A549 (cell line): ENCODE measurements at regions not wholly inside any gene's neighbourhood (a gene's known extent, or its start where the extent isn't known, plus 50 kb on each side); places are given as distances from the start of the nearest gene placed in this dataset.

Experiments used
- ATAC-seq, 2 experiments: fragments of 200-7000 bp in 1 of 2; fragments of >200 bp in 1 of 2; cut with Nextera tagmentation in 1 of 2; cut with Tn5 transposase in 1 of 2; 3 replicates each; pipeline versions ENCODE4 v1.8.0 to v1.9.1; 2018 to 2020; ENCODE audit warnings: mild to moderate bottlenecking in 1 of 2, moderate library complexity in 1 of 2
- CTCF ChIA-PET: fragments of 300-600 bp; sonication (Branson Sonifier 250); formaldehyde crosslinking; extraction: SDS; loops from one replicate; lab custom pipeline; 2021; ENCODE audit warnings: antibody characterized with exemption, inconsistent platforms; lab: Yijun Ruan, JAX
- POLR2A ChIA-PET: fragments of 350-600 bp; formaldehyde crosslinking; extraction: SDS; loops from one replicate; lab custom pipeline; 2021; ENCODE audit warnings: antibody characterized with exemption, inconsistent platforms; lab: Yijun Ruan, JAX
- DNase-seq, 2 experiments: peaks; one replicate each; pipeline versions ENCODE4 v3.0.0 to v3.0.0-alpha.2; 2011 to 2016; ENCODE audit warnings: low read depth in 1 of 2, low spot score in 1 of 2
- FAIRE-seq: peaks from 2 replicates; lab custom pipeline; 2011; peaks lifted over from hg19 to GRCh38; lab: Jason Lieb, UNC
- H3K27ac ChIP-seq, 2 experiments: fragments of >200 bp; sonication (Bioruptor Twin); formaldehyde crosslinking; 3 replicates each; pipeline ENCODE4 v1.5.1; 2016 to 2017
- H3K4me1 ChIP-seq: fragments of >200 bp; sonication (Bioruptor Twin); formaldehyde crosslinking; 3 replicates; pipeline ENCODE4 v1.6.1; 2016
- H3K4me2 ChIP-seq: fragments of >200 bp; sonication (Bioruptor Twin); formaldehyde crosslinking; 3 replicates; pipeline ENCODE4 v1.6.1; 2016
- H3K4me3 ChIP-seq: fragments of >200 bp; sonication (Bioruptor Twin); formaldehyde crosslinking; 3 replicates; pipeline ENCODE4 v1.5.1; 2016
- H3K9me3 ChIP-seq: fragments of >200 bp; sonication (Bioruptor Twin); formaldehyde crosslinking; 3 replicates; pipeline ENCODE4 v1.6.1; 2016
- BHLHE40 ChIP-seq: IDR thresholded peaks from 2 replicates; pipeline ENCODE4 v1.6.1; 2012; ENCODE audit warnings: low read depth, low read length, inconsistent platforms
- CBX8 ChIP-seq: fragments of 200-600 bp; sonication (generic); IDR thresholded peaks from 2 replicates; pipeline ENCODE4 v1.6.1; 2016
- CEBPB ChIP-seq, 2 experiments: fragments of >200 bp in 1 of 2; sonication (Bioruptor Twin) in 1 of 2; formaldehyde crosslinking in 1 of 2; IDR thresholded peaks; 2 replicates each; pipeline ENCODE4 v1.6.1; 2012 to 2016
- CHD4 ChIP-seq: fragments of 200-600 bp; sonication (generic); IDR thresholded peaks from 2 replicates; pipeline ENCODE4 v1.6.1; 2016; ENCODE audit warnings: antibody characterized with exemption, mild to moderate bottlenecking, borderline replicate concordance
- EHF ChIP-seq: fragments of 250-450 bp; sonication (Bioruptor Pico); IDR thresholded peaks from 2 replicates; pipeline ENCODE4 v1.5.0; 2020; ENCODE audit warnings: mild to moderate bottlenecking
- EP300 ChIP-seq, 2 experiments: fragments of >200 bp; sonication (Bioruptor Twin); formaldehyde crosslinking; IDR thresholded peaks; 2 replicates in 1 of 2; 3 replicates in 1 of 2; pipeline ENCODE4 v1.6.1; 2016 to 2017
- HOXB5 ChIP-seq: fragments of 250-450 bp; sonication (Bioruptor Pico); IDR thresholded peaks from 2 replicates; pipeline ENCODE4 v1.5.0; 2020; ENCODE audit warnings: mild to moderate bottlenecking, moderate library complexity
- POLR2AphosphoS2 ChIP-seq: conservative IDR thresholded peaks from 2 replicates; pipeline ENCODE4 v1.6.1; 2012; ENCODE audit warnings: low read length, improper control_type of control experiment, inconsistent platforms
- RAD21 ChIP-seq, 2 experiments: fragments of >200 bp in 1 of 2; sonication (Bioruptor Twin) in 1 of 2; formaldehyde crosslinking in 1 of 2; IDR thresholded peaks in 1 of 2; conservative IDR thresholded peaks in 1 of 2; 2 replicates in 1 of 2; 3 replicates in 1 of 2; pipeline ENCODE4 v1.6.1; 2012 to 2018; ENCODE audit warnings: inconsistent platforms in 1 of 2
- RARB ChIP-seq: fragments of 250-450 bp; sonication (Bioruptor Pico); IDR thresholded peaks from 2 replicates; pipeline ENCODE4 v1.8.0; 2021; ENCODE audit warnings: mild to moderate bottlenecking, moderate library complexity
- SMC3 ChIP-seq: fragments of >200 bp; sonication (Bioruptor Twin); formaldehyde crosslinking; IDR thresholded peaks from 3 replicates; pipeline ENCODE4 v1.6.1; 2018; ENCODE audit warnings: inconsistent platforms
- SREBF2 ChIP-seq: fragments of 450-650 bp; IDR thresholded peaks from 2 replicates; pipeline ENCODE4 v1.6.1; 2014; ENCODE audit warnings: mild to moderate bottlenecking, moderate library complexity
- TP53 ChIP-seq: fragments of 250-450 bp; sonication (Bioruptor Pico); IDR thresholded peaks from 2 replicates; pipeline ENCODE4 v1.5.0; 2021; ENCODE audit warnings: mild to moderate bottlenecking, moderate library complexity
- WGBS: methylation state at CpG from one replicate; pipeline ENCODE4 v1.1.6; 2017; ENCODE audit errors: missing lambda C conversion rate; 5-methylcytosine and 5-hydroxymethylcytosine counted together
- TF ChIP-seq, protein P1 (sequence below): fragments of 250-450 bp; sonication (Bioruptor Pico); IDR thresholded peaks from 2 replicates; pipeline ENCODE4 v1.5.0; 2020; ENCODE audit warnings: low read depth, mild to moderate bottlenecking, moderate library complexity
- TF ChIP-seq, protein P2 (sequence below): fragments of >200 bp; sonication (Bioruptor Twin); formaldehyde crosslinking; IDR thresholded peaks from 3 replicates; pipeline ENCODE4 v1.6.1; 2016
- TF ChIP-seq, protein P3 (sequence below): fragments of 150-350 bp; IDR thresholded peaks from 2 replicates; pipeline ENCODE4 v1.6.1; 2014; ENCODE audit warnings: low read depth, mild to moderate bottlenecking, low read length
- TF ChIP-seq, protein P4 (sequence below): fragments of >200 bp; sonication (Bioruptor Twin); formaldehyde crosslinking; IDR thresholded peaks from 3 replicates; pipeline ENCODE4 v1.5.1; 2016
- TF ChIP-seq, protein P5 (sequence below): IDR thresholded peaks from 2 replicates; pipeline ENCODE4 v1.6.1; 2012
- TF ChIP-seq, protein P6 (sequence below): IDR thresholded peaks from 2 replicates; pipeline ENCODE4 v1.6.1; 2012

DNA sequence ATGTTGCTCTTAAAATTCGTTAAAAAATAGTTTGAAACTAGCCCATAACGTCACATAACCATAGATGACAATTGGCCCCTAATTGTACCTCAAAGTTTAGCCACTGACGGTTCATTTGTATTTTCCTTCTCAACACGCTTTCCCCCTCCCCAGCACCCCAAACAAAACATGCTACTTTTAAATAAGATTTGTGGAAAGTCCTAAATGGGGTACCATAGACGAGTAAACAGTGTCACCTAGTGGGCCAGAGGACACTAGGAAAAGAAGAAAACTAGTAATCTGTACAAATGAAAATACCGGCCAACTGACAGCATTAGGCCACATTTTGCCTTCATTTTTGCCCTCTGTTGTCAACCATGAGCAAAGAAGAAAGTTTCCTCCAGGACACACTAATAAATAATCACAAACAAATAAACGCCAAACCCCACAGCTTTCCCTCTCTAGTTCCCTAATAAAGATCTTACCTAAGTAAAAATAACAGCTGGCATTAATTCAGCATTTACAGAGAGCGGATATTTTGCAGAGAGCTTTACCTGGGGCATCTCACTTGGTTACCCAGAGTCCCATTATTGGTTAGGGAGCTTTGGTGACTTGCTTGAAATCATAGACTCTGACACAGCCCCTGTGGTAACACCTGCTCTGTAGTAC is 175.1 kb upstream of the ATP11B start:
- TF ChIP-seq, protein P1, sequence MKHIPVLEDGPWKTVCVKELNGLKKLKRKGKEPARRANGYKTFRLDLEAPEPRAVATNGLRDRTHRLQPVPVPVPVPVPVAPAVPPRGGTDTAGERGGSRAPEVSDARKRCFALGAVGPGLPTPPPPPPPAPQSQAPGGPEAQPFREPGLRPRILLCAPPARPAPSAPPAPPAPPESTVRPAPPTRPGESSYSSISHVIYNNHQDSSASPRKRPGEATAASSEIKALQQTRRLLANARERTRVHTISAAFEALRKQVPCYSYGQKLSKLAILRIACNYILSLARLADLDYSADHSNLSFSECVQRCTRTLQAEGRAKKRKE (CRISPR knock-in tag) = no peak
- no peak for TF ChIP-seq RARB (CRISPR knock-in tag)
- TF ChIP-seq, protein P2, sequence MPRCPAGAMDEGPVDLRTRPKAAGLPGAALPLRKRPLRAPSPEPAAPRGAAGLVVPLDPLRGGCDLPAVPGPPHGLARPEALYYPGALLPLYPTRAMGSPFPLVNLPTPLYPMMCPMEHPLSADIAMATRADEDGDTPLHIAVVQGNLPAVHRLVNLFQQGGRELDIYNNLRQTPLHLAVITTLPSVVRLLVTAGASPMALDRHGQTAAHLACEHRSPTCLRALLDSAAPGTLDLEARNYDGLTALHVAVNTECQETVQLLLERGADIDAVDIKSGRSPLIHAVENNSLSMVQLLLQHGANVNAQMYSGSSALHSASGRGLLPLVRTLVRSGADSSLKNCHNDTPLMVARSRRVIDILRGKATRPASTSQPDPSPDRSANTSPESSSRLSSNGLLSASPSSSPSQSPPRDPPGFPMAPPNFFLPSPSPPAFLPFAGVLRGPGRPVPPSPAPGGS = no peak
- no peak for TF ChIP-seq TP53
- no peak for TF ChIP-seq CBX8
- TF ChIP-seq, protein P3, sequence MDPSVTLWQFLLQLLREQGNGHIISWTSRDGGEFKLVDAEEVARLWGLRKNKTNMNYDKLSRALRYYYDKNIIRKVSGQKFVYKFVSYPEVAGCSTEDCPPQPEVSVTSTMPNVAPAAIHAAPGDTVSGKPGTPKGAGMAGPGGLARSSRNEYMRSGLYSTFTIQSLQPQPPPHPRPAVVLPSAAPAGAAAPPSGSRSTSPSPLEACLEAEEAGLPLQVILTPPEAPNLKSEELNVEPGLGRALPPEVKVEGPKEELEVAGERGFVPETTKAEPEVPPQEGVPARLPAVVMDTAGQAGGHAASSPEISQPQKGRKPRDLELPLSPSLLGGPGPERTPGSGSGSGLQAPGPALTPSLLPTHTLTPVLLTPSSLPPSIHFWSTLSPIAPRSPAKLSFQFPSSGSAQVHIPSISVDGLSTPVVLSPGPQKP = no peak
- TF ChIP-seq, protein P4, sequence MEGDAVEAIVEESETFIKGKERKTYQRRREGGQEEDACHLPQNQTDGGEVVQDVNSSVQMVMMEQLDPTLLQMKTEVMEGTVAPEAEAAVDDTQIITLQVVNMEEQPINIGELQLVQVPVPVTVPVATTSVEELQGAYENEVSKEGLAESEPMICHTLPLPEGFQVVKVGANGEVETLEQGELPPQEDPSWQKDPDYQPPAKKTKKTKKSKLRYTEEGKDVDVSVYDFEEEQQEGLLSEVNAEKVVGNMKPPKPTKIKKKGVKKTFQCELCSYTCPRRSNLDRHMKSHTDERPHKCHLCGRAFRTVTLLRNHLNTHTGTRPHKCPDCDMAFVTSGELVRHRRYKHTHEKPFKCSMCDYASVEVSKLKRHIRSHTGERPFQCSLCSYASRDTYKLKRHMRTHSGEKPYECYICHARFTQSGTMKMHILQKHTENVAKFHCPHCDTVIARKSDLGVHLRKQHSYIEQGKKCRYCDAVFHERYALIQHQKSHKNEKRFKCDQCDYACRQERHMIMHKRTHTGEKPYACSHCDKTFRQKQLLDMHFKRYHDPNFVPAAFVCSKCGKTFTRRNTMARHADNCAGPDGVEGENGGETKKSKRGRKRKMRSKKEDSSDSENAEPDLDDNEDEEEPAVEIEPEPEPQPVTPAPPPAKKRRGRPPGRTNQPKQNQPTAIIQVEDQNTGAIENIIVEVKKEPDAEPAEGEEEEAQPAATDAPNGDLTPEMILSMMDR = peak; percentile 49; the same call in 2 of the 3 replicates
- peak; percentile 61 to 69; a peak in 4 of 5 replicates for TF ChIP-seq RAD21 (conservative IDR thresholded peaks at IDR 0.05 in 1 of 2, IDR thresholded peaks at IDR 0.05 in 1 of 2)
- no peak for TF ChIP-seq CEBPB (IDR thresholded peaks at IDR 0.05)
- TF ChIP-seq EHF (CRISPR knock-in tag) = no peak
- peak; percentile 42 for TF ChIP-seq SMC3
- no peak for TF ChIP-seq BHLHE40
- no peak for TF ChIP-seq CHD4
- TF ChIP-seq HOXB5 (CRISPR knock-in tag) = no peak
- 26% methylated on average over 8 of the region's 8 CpGs for WGBS
- no peak overlapping the region for H3K4me2 ChIP-seq
- FAIRE-seq = no peak
- POLR2A ChIA-PET = no interaction called here
- no peaks in the 10 kb centered on the region for H3K4me1 ChIP-seq
- no peaks in the 10 kb centered on the region for H3K9me3 ChIP-seq
- no peak overlapping the region for H3K27ac ChIP-seq
- no peak overlapping the region for H3K4me3 ChIP-seq
- peak in 1 of 2 experiments; percentile 46; a peak in 1 of 6 replicates for ATAC-seq
- CTCF ChIA-PET = interaction anchor here (0.9 to 1.0 kb wide), 3 partner anchors 19 to 336 kb away, joined by 3 to 4 read pairs (median 3); no protein-coding TSS in a partner anchor
- DNase-seq = peak in 1 of 2 experiments; percentile 25

DNA sequence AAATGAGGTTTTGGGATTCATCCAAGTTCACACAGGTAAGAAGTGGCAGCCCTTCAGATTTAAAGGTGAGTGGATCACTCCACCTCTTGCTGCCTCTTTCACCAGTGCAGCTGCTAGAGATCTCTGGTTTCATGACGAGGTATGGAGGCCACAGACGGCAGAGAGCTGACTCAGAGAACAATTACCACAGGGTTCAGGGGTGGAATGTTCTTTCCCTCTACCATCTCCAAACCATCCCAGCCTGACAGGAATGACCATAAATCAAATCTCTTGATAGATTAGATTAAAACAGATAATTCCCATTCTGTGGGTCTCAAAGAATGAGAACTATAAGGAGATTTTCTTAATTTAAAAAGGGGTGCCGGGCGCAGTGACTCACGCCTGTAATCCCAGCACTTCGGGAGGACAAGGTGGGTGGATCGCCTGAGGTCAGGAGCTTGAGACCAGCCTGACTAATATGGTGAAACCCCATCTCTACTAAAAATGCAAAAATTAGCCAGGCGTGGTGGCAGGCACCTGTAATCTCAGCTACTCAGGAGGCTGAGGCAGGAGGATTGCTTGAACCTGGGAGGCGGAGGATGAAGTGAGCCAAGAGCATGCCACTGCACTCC is 174.2 kb upstream of the ATP11B start:
- FAIRE-seq (no peak), DNase-seq (no peak), ATAC-seq (no peak)

More for the DNA sequence above, 174.2 kb upstream of the ATP11B start:
- Histone ChIP-seq H3K4me1 (no peaks in the 10 kb centered on the region), H3K27ac (no peak overlapping the region), H3K4me3 (no peak overlapping the region), H3K9me3 (no peaks in the 10 kb centered on the region), H3K4me2 (no peak overlapping the region)
- 72% methylated on average over 9 of the region's 9 CpGs for whole genome bisulfite sequencing
- TF ChIP-seq, protein P5, sequence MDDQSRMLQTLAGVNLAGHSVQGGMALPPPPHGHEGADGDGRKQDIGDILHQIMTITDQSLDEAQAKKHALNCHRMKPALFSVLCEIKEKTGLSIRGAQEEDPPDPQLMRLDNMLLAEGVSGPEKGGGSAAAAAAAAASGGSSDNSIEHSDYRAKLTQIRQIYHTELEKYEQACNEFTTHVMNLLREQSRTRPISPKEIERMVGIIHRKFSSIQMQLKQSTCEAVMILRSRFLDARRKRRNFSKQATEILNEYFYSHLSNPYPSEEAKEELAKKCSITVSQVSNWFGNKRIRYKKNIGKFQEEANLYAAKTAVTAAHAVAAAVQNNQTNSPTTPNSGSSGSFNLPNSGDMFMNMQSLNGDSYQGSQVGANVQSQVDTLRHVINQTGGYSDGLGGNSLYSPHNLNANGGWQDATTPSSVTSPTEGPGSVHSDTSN = no peak
- TF ChIP-seq POLR2AphosphoS2 = no peak
- TF ChIP-seq, protein P6, sequence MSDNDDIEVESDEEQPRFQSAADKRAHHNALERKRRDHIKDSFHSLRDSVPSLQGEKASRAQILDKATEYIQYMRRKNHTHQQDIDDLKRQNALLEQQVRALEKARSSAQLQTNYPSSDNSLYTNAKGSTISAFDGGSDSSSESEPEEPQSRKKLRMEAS = no peak
- no peak for TF ChIP-seq SREBF2
- no peak for TF ChIP-seq RAD21 (conservative IDR thresholded peaks at IDR 0.05 in 1 of 2, IDR thresholded peaks at IDR 0.05 in 1 of 2)
- TF ChIP-seq EP300 (IDR thresholded peaks at IDR 0.05) = no peak
- CTCF ChIA-PET = interaction anchor here (0.9 to 1.0 kb wide), 3 partner anchors 18 to 336 kb away, joined by 3 to 4 read pairs (median 3); no protein-coding TSS in a partner anchor
- POLR2A ChIA-PET = no interaction called here
